B cell (primary cell): ENCODE measurements at regions not wholly inside any gene's neighbourhood (a gene's known extent, or its start where the extent isn't known, plus 50 kb on each side); places are given as distances from the start of the nearest gene placed in this dataset.

Experiments
- CTCF ChIP-seq: fragments of 200-600 bp; IDR thresholded peaks from one replicate; pipeline ENCODE4 v1.8.0; 2022; ENCODE audit warnings: antibody characterized with exemption, mild to moderate bottlenecking
- EZH2 ChIP-seq: IDR thresholded peaks from 2 replicates; pipeline ENCODE4 v1.6.1; 2012; ENCODE audit warnings: borderline replicate concordance, low read depth, mild to moderate bottlenecking, moderate library complexity, low read length; ENCODE audit not compliant: insufficient read depth, poor library complexity, severe bottlenecking

GRCh38 chr10:7085147-7085912, 325.5 kb downstream of the SFMBT2 start:
- TF ChIP-seq EZH2 (no peak), CTCF (no peak)
